ENCODE measurements at regions not wholly inside any gene's neighbourhood (a gene's known extent, or its start where the extent isn't known, plus 50 kb on each side); places are given as distances from the start of the nearest gene placed in this dataset.

DNA sequence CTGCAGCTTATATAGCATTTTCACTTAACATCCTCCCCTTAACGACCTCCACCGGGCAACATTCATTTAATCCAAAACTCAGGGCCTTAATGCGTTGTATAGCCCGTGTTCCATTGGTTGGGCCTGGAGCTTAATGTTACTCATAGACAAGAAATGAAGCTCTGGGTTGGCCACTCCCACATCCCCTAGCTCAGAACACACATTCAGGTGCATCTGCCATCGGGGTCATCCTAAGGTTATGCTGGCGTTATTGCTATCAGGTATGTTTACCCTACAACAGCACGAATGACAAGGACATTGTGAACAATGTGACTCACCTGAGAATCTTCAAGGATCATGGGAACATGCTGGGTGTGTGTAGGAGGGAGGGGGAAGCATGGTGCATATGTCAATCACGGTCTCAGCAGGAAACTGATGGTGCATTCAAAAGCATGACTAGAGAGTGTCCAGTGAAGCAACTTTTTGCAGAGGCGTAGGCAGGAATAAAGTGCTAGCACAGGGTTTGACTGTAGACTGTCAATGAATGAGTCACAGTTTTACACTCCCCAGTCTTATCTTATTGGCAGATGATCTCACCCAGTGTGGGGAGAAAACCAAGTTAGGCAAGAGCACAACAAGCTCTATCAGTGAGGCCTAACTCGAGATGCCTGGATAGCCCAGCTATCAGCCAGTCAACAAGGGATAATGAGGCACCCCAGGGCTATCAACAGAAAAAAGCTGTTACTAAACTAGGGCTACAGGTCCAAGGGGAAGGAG is 402.1 kb upstream of the MCTP2 start:
- Histone ChIP-seq H3K36me3 (ENCODE audit: control insufficient read depth, insufficient read depth, low read length) (no peaks in the 10 kb centered on the region), H3K27me3 (ENCODE audit: control insufficient read depth in 2 of 2, insufficient read depth in 2 of 2, low read length in 2 of 2) (no peaks in the 10 kb centered on the region), H3K4me2 (ENCODE audit: insufficient read depth, low read length) (no peak overlapping the region), H3K27ac (ENCODE audit: extremely low read depth, low read depth, low read length) (no peak overlapping the region), H3K9me1 (ENCODE audit: control insufficient read depth, insufficient read depth, low read length) (no peaks in the 10 kb centered on the region), H3K4me3 (no peak overlapping the region), H3K9me3 (replicated peaks; ENCODE audit: control insufficient read depth, insufficient read depth, low read depth, low read length) (no peaks in the 10 kb centered on the region), H3K9ac (ENCODE audit: insufficient read depth in 1 of 2, low read depth in 2 of 2, low read length in 2 of 2) (no peak overlapping the region), H4K20me1 (replicated peaks; ENCODE audit: control insufficient read depth, insufficient read depth, low read length) (no peaks in the 10 kb centered on the region), H2AFZ (ENCODE audit: low read depth, low read length) (no peak overlapping the region), H3K4me1 (replicated peaks in 1 of 2; ENCODE audit: control insufficient read depth in 2 of 2, insufficient read depth in 2 of 2, low read length in 2 of 2) (no peaks in the 10 kb centered on the region), H3K79me2 (ENCODE audit: control insufficient read depth, insufficient read depth, low read length) (no peaks in the 10 kb centered on the region)
- in situ Hi-C loops (cut with MboI) (no loop called here), intact Hi-C loops (cut with micrococcal nuclease) (no loop called here)
- no TSS peak for BruUV-seq (replicated peaks)
- ATAC-seq (no peak), FAIRE-seq (no peak), DNase-seq (ENCODE audit: extremely low read depth in 1 of 4, low spot score in 3 of 4) (no peak)
- WGBS (ENCODE audit: insufficient coverage, low coverage, missing lambda C conversion rate) = 0% methylated on average over 10 of the region's 10 CpGs
- ChIA-PET POLR2A (no interaction called here), CTCF (ENCODE audit: low intra/inter-chr PET ratio) (no interaction called here)
- TF ChIP-seq FUS (optimal IDR thresholded peaks at IDR 0.05; ENCODE audit: low read depth, low read length) (no peak), STAT5A (IDR thresholded peaks at IDR 0.05; ENCODE audit: borderline replicate concordance, low read length) (no peak), EZH2 (IDR thresholded peaks at IDR 0.05; ENCODE audit: borderline replicate concordance, low read depth, low read length) (no peak), TCF7L2 (IDR thresholded peaks at IDR 0.05; ENCODE audit: low read depth, low read length) (no peak), LEF1 (IDR thresholded peaks at IDR 0.05) (no peak), BHLHE40 (IDR thresholded peaks at IDR 0.05; ENCODE audit: low read length) (no peak)
- TF ChIP-seq, protein P1, sequence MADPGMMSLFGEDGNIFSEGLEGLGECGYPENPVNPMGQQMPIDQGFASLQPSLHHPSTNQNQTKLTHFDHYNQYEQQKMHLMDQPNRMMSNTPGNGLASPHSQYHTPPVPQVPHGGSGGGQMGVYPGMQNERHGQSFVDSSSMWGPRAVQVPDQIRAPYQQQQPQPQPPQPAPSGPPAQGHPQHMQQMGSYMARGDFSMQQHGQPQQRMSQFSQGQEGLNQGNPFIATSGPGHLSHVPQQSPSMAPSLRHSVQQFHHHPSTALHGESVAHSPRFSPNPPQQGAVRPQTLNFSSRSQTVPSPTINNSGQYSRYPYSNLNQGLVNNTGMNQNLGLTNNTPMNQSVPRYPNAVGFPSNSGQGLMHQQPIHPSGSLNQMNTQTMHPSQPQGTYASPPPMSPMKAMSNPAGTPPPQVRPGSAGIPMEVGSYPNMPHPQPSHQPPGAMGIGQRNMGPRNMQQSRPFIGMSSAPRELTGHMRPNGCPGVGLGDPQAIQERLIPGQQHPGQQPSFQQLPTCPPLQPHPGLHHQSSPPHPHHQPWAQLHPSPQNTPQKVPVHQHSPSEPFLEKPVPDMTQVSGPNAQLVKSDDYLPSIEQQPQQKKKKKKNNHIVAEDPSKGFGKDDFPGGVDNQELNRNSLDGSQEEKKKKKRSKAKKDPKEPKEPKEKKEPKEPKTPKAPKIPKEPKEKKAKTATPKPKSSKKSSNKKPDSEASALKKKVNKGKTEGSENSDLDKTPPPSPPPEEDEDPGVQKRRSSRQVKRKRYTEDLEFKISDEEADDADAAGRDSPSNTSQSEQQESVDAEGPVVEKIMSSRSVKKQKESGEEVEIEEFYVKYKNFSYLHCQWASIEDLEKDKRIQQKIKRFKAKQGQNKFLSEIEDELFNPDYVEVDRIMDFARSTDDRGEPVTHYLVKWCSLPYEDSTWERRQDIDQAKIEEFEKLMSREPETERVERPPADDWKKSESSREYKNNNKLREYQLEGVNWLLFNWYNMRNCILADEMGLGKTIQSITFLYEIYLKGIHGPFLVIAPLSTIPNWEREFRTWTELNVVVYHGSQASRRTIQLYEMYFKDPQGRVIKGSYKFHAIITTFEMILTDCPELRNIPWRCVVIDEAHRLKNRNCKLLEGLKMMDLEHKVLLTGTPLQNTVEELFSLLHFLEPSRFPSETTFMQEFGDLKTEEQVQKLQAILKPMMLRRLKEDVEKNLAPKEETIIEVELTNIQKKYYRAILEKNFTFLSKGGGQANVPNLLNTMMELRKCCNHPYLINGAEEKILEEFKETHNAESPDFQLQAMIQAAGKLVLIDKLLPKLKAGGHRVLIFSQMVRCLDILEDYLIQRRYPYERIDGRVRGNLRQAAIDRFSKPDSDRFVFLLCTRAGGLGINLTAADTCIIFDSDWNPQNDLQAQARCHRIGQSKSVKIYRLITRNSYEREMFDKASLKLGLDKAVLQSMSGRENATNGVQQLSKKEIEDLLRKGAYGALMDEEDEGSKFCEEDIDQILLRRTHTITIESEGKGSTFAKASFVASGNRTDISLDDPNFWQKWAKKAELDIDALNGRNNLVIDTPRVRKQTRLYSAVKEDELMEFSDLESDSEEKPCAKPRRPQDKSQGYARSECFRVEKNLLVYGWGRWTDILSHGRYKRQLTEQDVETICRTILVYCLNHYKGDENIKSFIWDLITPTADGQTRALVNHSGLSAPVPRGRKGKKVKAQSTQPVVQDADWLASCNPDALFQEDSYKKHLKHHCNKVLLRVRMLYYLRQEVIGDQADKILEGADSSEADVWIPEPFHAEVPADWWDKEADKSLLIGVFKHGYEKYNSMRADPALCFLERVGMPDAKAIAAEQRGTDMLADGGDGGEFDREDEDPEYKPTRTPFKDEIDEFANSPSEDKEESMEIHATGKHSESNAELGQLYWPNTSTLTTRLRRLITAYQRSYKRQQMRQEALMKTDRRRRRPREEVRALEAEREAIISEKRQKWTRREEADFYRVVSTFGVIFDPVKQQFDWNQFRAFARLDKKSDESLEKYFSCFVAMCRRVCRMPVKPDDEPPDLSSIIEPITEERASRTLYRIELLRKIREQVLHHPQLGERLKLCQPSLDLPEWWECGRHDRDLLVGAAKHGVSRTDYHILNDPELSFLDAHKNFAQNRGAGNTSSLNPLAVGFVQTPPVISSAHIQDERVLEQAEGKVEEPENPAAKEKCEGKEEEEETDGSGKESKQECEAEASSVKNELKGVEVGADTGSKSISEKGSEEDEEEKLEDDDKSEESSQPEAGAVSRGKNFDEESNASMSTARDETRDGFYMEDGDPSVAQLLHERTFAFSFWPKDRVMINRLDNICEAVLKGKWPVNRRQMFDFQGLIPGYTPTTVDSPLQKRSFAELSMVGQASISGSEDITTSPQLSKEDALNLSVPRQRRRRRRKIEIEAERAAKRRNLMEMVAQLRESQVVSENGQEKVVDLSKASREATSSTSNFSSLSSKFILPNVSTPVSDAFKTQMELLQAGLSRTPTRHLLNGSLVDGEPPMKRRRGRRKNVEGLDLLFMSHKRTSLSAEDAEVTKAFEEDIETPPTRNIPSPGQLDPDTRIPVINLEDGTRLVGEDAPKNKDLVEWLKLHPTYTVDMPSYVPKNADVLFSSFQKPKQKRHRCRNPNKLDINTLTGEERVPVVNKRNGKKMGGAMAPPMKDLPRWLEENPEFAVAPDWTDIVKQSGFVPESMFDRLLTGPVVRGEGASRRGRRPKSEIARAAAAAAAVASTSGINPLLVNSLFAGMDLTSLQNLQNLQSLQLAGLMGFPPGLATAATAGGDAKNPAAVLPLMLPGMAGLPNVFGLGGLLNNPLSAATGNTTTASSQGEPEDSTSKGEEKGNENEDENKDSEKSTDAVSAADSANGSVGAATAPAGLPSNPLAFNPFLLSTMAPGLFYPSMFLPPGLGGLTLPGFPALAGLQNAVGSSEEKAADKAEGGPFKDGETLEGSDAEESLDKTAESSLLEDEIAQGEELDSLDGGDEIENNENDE (IDR thresholded peaks at IDR 0.05; ENCODE audit: low read depth, low read length) = no peak

Data from K562 (cell line).